ENCODE measurements at regions not wholly inside any gene's neighbourhood (a gene's known extent, or its start where the extent isn't known, plus 50 kb on each side); places are given as distances from the start of the nearest gene placed in this dataset.

GRCh38 chr9:93869863-93870262 lies 85.3 kb downstream of the BARX1 start:
- Histone ChIP-seq H3K4me2 (ENCODE audit: low read length) (no peak overlapping the region), H3K9me3 (ENCODE audit: control insufficient read depth, insufficient read depth, low read length) (peaks cover 10% of the 10 kb centered on the region; the same call in 1 of the 2 replicates), H4K20me1 (ENCODE audit: control insufficient read depth, insufficient read depth, low read depth, low read length) (no peaks in the 10 kb centered on the region), H3K4me1 (ENCODE audit: control insufficient read depth, low read length) (no peaks in the 10 kb centered on the region), H3K79me2 (ENCODE audit: control insufficient read depth, low read length) (no peaks in the 10 kb centered on the region), H3F3A (ENCODE audit: control insufficient read depth, insufficient read depth) (no peaks in the 10 kb centered on the region), H3K27me3 (ENCODE audit: control insufficient read depth, low read length) (no peaks in the 10 kb centered on the region), H3K36me3 (ENCODE audit: control insufficient read depth, low read length) (no peaks in the 10 kb centered on the region), H3K4me3 (ENCODE audit: low read length) (no peak overlapping the region), H3K27ac (ENCODE audit: low read depth, low read length) (no peak overlapping the region), H3K9me2 (replicated peaks; ENCODE audit: control insufficient read depth, low read length) (no peaks in the 10 kb centered on the region)
- no peak for TF ChIP-seq CTCF (IDR thresholded peaks at IDR 0.05; ENCODE audit: low read depth, low read length, poor library complexity, severe bottlenecking)
- no peak for TF ChIP-seq EZH2phosphoT487 (IDR thresholded peaks at IDR 0.05; ENCODE audit: borderline replicate concordance, low read length)

- H3F3A ChIP-seq (ENCODE audit: control insufficient read depth, insufficient read depth), result no peaks in the 10 kb centered on the region
- no peaks in the 10 kb centered on the region for H4K20me1 ChIP-seq (ENCODE audit: control insufficient read depth, insufficient read depth, low read depth, low read length)
- H3K4me3 ChIP-seq (ENCODE audit: low read length), result no peak overlapping the region
- H3K9me2 ChIP-seq (replicated peaks; ENCODE audit: control insufficient read depth, low read length), result no peaks in the 10 kb centered on the region
- no peaks in the 10 kb centered on the region for H3K36me3 ChIP-seq (ENCODE audit: control insufficient read depth, low read length)
- H3K9me3 ChIP-seq (ENCODE audit: control insufficient read depth, insufficient read depth, low read length), result peaks cover 2% of the 10 kb centered on the region; the same call in 1 of the 2 replicates
- no peak overlapping the region for H3K4me2 ChIP-seq (ENCODE audit: low read length)
- H3K4me1 ChIP-seq (ENCODE audit: control insufficient read depth, low read length), result no peaks in the 10 kb centered on the region
- H3K79me2 ChIP-seq (ENCODE audit: control insufficient read depth, low read length), result no peaks in the 10 kb centered on the region
- TF ChIP-seq EZH2phosphoT487 (IDR thresholded peaks at IDR 0.05; ENCODE audit: borderline replicate concordance, low read length) (no peak), CTCF (IDR thresholded peaks at IDR 0.05; ENCODE audit: low read depth, low read length, poor library complexity, severe bottlenecking) (no peak)
- no peak overlapping the region for H3K27ac ChIP-seq (ENCODE audit: low read depth, low read length)
- no peaks in the 10 kb centered on the region for H3K27me3 ChIP-seq (ENCODE audit: control insufficient read depth, low read length)
Measured at GRCh38 chr9:93869088-93869487, 86.1 kb downstream of the BARX1 start.

GRCh38 chr9:93865716-93866115 lies 89.4 kb downstream of the BARX1 start:
- no peaks in the 10 kb centered on the region for H3K27me3 ChIP-seq (ENCODE audit: control insufficient read depth, low read length)
- TF ChIP-seq CTCF (IDR thresholded peaks at IDR 0.05; ENCODE audit: low read depth, low read length, poor library complexity, severe bottlenecking), result no peak
- no peak for TF ChIP-seq EZH2phosphoT487 (IDR thresholded peaks at IDR 0.05; ENCODE audit: borderline replicate concordance, low read length)

GRCh38 chr9:93865245-93865644 lies 89.9 kb downstream of the BARX1 start:
- Histone ChIP-seq H3K27ac (ENCODE audit: low read depth, low read length) (no peak overlapping the region), H3K4me3 (ENCODE audit: low read length) (no peak overlapping the region), H3K4me1 (ENCODE audit: control insufficient read depth, low read length) (no peaks in the 10 kb centered on the region), H3F3A (ENCODE audit: control insufficient read depth, insufficient read depth) (no peaks in the 10 kb centered on the region), H3K27me3 (ENCODE audit: control insufficient read depth, low read length) (no peaks in the 10 kb centered on the region), H3K9me2 (replicated peaks; ENCODE audit: control insufficient read depth, low read length) (no peaks in the 10 kb centered on the region), H3K4me2 (ENCODE audit: low read length) (no peak overlapping the region), H3K36me3 (ENCODE audit: control insufficient read depth, low read length) (no peaks in the 10 kb centered on the region), H3K9me3 (ENCODE audit: control insufficient read depth, insufficient read depth, low read length) (no peaks in the 10 kb centered on the region), H4K20me1 (ENCODE audit: control insufficient read depth, insufficient read depth, low read depth, low read length) (no peaks in the 10 kb centered on the region), H3K79me2 (ENCODE audit: control insufficient read depth, low read length) (no peaks in the 10 kb centered on the region)
- TF ChIP-seq CTCF (IDR thresholded peaks at IDR 0.05; ENCODE audit: low read depth, low read length, poor library complexity, severe bottlenecking) (no peak), EZH2phosphoT487 (IDR thresholded peaks at IDR 0.05; ENCODE audit: borderline replicate concordance, low read length) (no peak)

More at GRCh38 chr9:93865716-93866115, 89.4 kb downstream of the BARX1 start:
- Histone ChIP-seq H3F3A (ENCODE audit: control insufficient read depth, insufficient read depth) (no peaks in the 10 kb centered on the region), H3K9me3 (ENCODE audit: control insufficient read depth, insufficient read depth, low read length) (no peaks in the 10 kb centered on the region), H3K4me3 (ENCODE audit: low read length) (no peak overlapping the region), H3K4me1 (ENCODE audit: control insufficient read depth, low read length) (no peaks in the 10 kb centered on the region), H3K36me3 (ENCODE audit: control insufficient read depth, low read length) (no peaks in the 10 kb centered on the region), H3K4me2 (ENCODE audit: low read length) (no peak overlapping the region), H4K20me1 (ENCODE audit: control insufficient read depth, insufficient read depth, low read depth, low read length) (no peaks in the 10 kb centered on the region), H3K27ac (ENCODE audit: low read depth, low read length) (no peak overlapping the region), H3K79me2 (ENCODE audit: control insufficient read depth, low read length) (no peaks in the 10 kb centered on the region), H3K9me2 (replicated peaks; ENCODE audit: control insufficient read depth, low read length) (no peaks in the 10 kb centered on the region)

All from DOHH2 (cell line).